ENCODE measurements at regions not wholly inside any gene's neighbourhood (a gene's known extent, or its start where the extent isn't known, plus 50 kb on each side); places are given as distances from the start of the nearest gene placed in this dataset.
"Not testable (repeated sequence)": the region's sequence is repeated elsewhere in the genome, so short reads cannot be mapped to it uniquely, and the experiment has no call there.

- DNase-seq (ENCODE audit: low spot score): no peak
These were observed 490.3 kb upstream of the EPHA6 start for GRCh38 chr3:96324087-96324486.

GRCh38 chr3:96330795-96331194, 483.6 kb upstream of the EPHA6 start:
- DNase-seq (ENCODE audit: low spot score): no peak

GRCh38 chr3:96331341-96331740, 483.1 kb upstream of the EPHA6 start:
- no peak for DNase-seq (ENCODE audit: low spot score)

GRCh38 chr3:96334779-96335178, 479.6 kb upstream of the EPHA6 start:
- DNase-seq (ENCODE audit: low spot score): no peak

- DNase-seq (ENCODE audit: low spot score): no peak
These were observed 467.1 kb upstream of the EPHA6 start for GRCh38 chr3:96347289-96347688.

- DNase-seq (ENCODE audit: low spot score): not testable (repeated sequence)
These were observed 462.8 kb upstream of the EPHA6 start for GRCh38 chr3:96351598-96351997.

GRCh38 chr3:96354106-96354505, 460.3 kb upstream of the EPHA6 start:
- no peak for DNase-seq (ENCODE audit: low spot score)

GRCh38 chr3:96354742-96355141, 459.7 kb upstream of the EPHA6 start:
- DNase-seq (ENCODE audit: low spot score): no peak

- DNase-seq (ENCODE audit: low spot score): no peak
These were observed 453.2 kb upstream of the EPHA6 start for GRCh38 chr3:96361241-96361640.

GRCh38 chr3:96370637-96371036, 443.8 kb upstream of the EPHA6 start:
- no peak for DNase-seq (ENCODE audit: low spot score)

- no peak for DNase-seq (ENCODE audit: low spot score)
These were observed 404.2 kb upstream of the EPHA6 start for GRCh38 chr3:96410006-96410730.

GRCh38 chr3:96416549-96417255, 397.7 kb upstream of the EPHA6 start:
- no peak for DNase-seq (ENCODE audit: low spot score)

GRCh38 chr3:96428097-96428496, 386.3 kb upstream of the EPHA6 start:
- no peak for DNase-seq (ENCODE audit: low spot score)

- DNase-seq (ENCODE audit: low spot score): no peak
These were observed 384.3 kb upstream of the EPHA6 start for GRCh38 chr3:96430079-96430478.

- no peak for DNase-seq (ENCODE audit: low spot score)
These were observed 379.7 kb upstream of the EPHA6 start for GRCh38 chr3:96434651-96435050.

GRCh38 chr3:96449346-96449745, 365.0 kb upstream of the EPHA6 start:
- DNase-seq (ENCODE audit: low spot score): no peak

GRCh38 chr3:96449803-96450202, 364.6 kb upstream of the EPHA6 start:
- DNase-seq (ENCODE audit: low spot score): no peak

GRCh38 chr3:96450699-96451098, 363.7 kb upstream of the EPHA6 start:
- no peak for DNase-seq (ENCODE audit: low spot score)

GRCh38 chr3:96465521-96465920, 348.9 kb upstream of the EPHA6 start:
- DNase-seq (ENCODE audit: low spot score): no peak

GRCh38 chr3:96466441-96466840, 348.0 kb upstream of the EPHA6 start:
- DNase-seq (ENCODE audit: low spot score): no peak

- no peak for DNase-seq (ENCODE audit: low spot score)
These were observed 346.8 kb upstream of the EPHA6 start for GRCh38 chr3:96467639-96468038.

- DNase-seq (ENCODE audit: low spot score): no peak
These were observed 335.9 kb upstream of the EPHA6 start for GRCh38 chr3:96478496-96478895.

- DNase-seq (ENCODE audit: low spot score): no peak
These were observed 333.5 kb upstream of the EPHA6 start for GRCh38 chr3:96480881-96481280.

- DNase-seq (ENCODE audit: low spot score): not testable (repeated sequence)
These were observed 331.2 kb upstream of the EPHA6 start for GRCh38 chr3:96483191-96483590.
